Upper lobe of left lung (tissue), 4 donors: ENCODE measurements at regions not wholly inside any gene's neighbourhood (a gene's known extent, or its start where the extent isn't known, plus 50 kb on each side); places are given as distances from the start of the nearest gene placed in this dataset.

Experiments used
- EP300 ChIP-seq, 4 donors: sonication (generic); formaldehyde crosslinking; IDR thresholded peaks; one replicate each; pipeline ENCODE4 v1.5.1; 2017; ENCODE audit warnings: antibody characterized with exemption in 4 of 4, control low read depth in 2 of 4
- TF ChIP-seq, protein P1 (sequence below), 6 experiments: fragments of 450-650 bp in 4 of 6; fragments of 200-600 bp in 2 of 6; sonication (generic) in 2 of 6; IDR thresholded peaks; one replicate each; pipeline ENCODE4 v1.5.1; 2016 to 2019; ENCODE audit warnings: antibody characterized with exemption in 6 of 6

DNA sequence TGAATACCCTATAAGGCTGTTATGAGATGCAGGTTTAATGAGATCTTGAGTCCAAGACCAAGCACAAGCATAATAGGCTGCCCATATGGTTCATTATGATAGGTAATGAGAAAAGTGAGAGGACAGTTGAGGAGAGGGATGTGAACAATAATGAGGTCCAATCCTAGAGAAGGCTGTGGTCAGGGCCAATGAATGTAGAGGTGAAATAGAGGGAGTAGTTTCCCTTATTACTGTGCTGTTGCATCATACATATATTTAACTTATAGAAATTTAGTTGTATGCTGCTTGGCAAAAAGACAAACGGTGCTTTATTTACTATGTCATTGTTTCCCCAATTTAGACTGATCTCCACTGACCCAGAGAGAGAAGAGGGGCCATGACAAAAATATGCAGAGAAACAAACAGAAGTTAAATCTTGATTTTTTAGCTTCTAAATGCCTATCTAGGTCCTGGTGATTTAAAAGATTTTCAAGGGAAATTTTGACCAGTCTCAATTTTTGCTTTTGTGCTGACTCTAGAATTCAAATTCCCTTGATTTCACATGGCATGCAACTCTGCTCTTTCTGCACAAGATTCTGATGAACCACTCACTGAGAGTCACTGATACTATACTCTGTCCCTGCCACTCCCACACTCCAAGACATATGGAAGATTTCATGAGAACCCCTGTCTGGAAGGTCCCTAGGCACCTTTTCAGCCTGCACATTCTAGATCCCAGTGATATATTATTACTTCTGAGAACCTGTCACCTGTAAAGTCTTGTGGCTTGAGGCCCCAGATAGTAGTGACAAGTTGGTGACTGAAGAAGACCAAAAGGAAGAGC, 159.7 kb downstream of the VSIG4 start:
- no peak for TF ChIP-seq EP300 (IDR thresholded peaks at IDR 0.05)
- TF ChIP-seq, protein P1, sequence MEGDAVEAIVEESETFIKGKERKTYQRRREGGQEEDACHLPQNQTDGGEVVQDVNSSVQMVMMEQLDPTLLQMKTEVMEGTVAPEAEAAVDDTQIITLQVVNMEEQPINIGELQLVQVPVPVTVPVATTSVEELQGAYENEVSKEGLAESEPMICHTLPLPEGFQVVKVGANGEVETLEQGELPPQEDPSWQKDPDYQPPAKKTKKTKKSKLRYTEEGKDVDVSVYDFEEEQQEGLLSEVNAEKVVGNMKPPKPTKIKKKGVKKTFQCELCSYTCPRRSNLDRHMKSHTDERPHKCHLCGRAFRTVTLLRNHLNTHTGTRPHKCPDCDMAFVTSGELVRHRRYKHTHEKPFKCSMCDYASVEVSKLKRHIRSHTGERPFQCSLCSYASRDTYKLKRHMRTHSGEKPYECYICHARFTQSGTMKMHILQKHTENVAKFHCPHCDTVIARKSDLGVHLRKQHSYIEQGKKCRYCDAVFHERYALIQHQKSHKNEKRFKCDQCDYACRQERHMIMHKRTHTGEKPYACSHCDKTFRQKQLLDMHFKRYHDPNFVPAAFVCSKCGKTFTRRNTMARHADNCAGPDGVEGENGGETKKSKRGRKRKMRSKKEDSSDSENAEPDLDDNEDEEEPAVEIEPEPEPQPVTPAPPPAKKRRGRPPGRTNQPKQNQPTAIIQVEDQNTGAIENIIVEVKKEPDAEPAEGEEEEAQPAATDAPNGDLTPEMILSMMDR (IDR thresholded peaks at IDR 0.05) = no peak
